GM12892 (cell line): ENCODE measurements at regions not wholly inside any gene's neighbourhood (a gene's known extent, or its start where the extent isn't known, plus 50 kb on each side); places are given as distances from the start of the nearest gene placed in this dataset.
"Not testable (repeated sequence)": the region's sequence is repeated elsewhere in the genome, so short reads cannot be mapped to it uniquely, and the experiment has no call there.

Experiments
- DNase-seq: peaks from one replicate; pipeline ENCODE4 v3.0.0; 2011; ENCODE audit not compliant: insufficient read length
- FAIRE-seq: peaks from 2 replicates; lab custom pipeline; 2011; peaks lifted over from hg19 to GRCh38; lab: Jason Lieb, UNC
- POLR2A ChIP-seq: IDR thresholded peaks from 2 replicates; pipeline ENCODE4 v1.6.1; 2011; ENCODE audit warnings: low read depth, low read length, control low read depth
- POLR2AphosphoS5 ChIP-seq: IDR thresholded peaks from 2 replicates; pipeline ENCODE4 v1.6.1; 2011; ENCODE audit warnings: low read depth, low read length, control low read depth
- TAF1 ChIP-seq: IDR thresholded peaks from 2 replicates; pipeline ENCODE4 v1.6.1; 2011; ENCODE audit warnings: low read depth, mild to moderate bottlenecking, control low read depth, low read length, borderline replicate concordance

- no peak for TF ChIP-seq TAF1
- TF ChIP-seq POLR2AphosphoS5 = no peak
- TF ChIP-seq POLR2A = no peak
- FAIRE-seq (no peak), DNase-seq (no peak)
Measured at GRCh38 chr4:103499094-103499493, 220.7 kb downstream of the TACR3 start.

GRCh38 chr4:103498161-103499070 is 221.4 kb downstream of the TACR3 start:
- peak; percentile 14 for DNase-seq
- peak; percentile 81 for FAIRE-seq
- TF ChIP-seq TAF1 (no peak), POLR2AphosphoS5 (peak; percentile 62; the same call in 1 of the 2 replicates)

GRCh38 chr4:103497692-103498091 is 222.1 kb downstream of the TACR3 start:
- TF ChIP-seq TAF1 (no peak), POLR2A (no peak), POLR2AphosphoS5 (no peak)
- DNase-seq (no peak), FAIRE-seq (peak; percentile 93)

GRCh38 chr4:103496800-103497199 is 223.0 kb downstream of the TACR3 start:
- TF ChIP-seq POLR2A (no peak), TAF1 (no peak), POLR2AphosphoS5 (no peak)
- peak; percentile 83 for FAIRE-seq

GRCh38 chr4:103493450-103494159 is 226.2 kb downstream of the TACR3 start:
- DNase-seq = no peak

More at GRCh38 chr4:103496800-103497199, 223.0 kb downstream of the TACR3 start:
- DNase-seq = no peak

GRCh38 chr4:103485296-103485695 is 234.5 kb downstream of the TACR3 start:
- FAIRE-seq, DNase-seq: not testable (repeated sequence)

More at GRCh38 chr4:103493450-103494159, 226.2 kb downstream of the TACR3 start:
- no peak for FAIRE-seq
- no peak for TF ChIP-seq TAF1
- no peak for TF ChIP-seq POLR2AphosphoS5
- TF ChIP-seq POLR2A = no peak

GRCh38 chr4:103484521-103484920 is 235.3 kb downstream of the TACR3 start:
- no peak for TF ChIP-seq POLR2A
- no peak for TF ChIP-seq TAF1
- no peak for TF ChIP-seq POLR2AphosphoS5
- DNase-seq (no peak), FAIRE-seq (no peak)

GRCh38 chr4:103482893-103483292 is 236.9 kb downstream of the TACR3 start:
- TF ChIP-seq POLR2A (no peak), POLR2AphosphoS5 (no peak), TAF1 (no peak)
- FAIRE-seq = no peak
- DNase-seq = no peak

- FAIRE-seq (no peak), DNase-seq (no peak)
- TF ChIP-seq POLR2A = no peak
- no peak for TF ChIP-seq POLR2AphosphoS5
- TF ChIP-seq TAF1 = no peak
Measured at GRCh38 chr4:103482471-103482870, 237.3 kb downstream of the TACR3 start.

- TF ChIP-seq POLR2A (no peak), TAF1 (no peak), POLR2AphosphoS5 (no peak)
Measured at GRCh38 chr4:103478734-103479133, 241.1 kb downstream of the TACR3 start.

GRCh38 chr4:103478210-103478609 is 241.6 kb downstream of the TACR3 start:
- FAIRE-seq (no peak), DNase-seq (no peak)
- TF ChIP-seq POLR2AphosphoS5 (no peak), TAF1 (no peak), POLR2A (no peak)

More at GRCh38 chr4:103478734-103479133, 241.1 kb downstream of the TACR3 start:
- DNase-seq (no peak), FAIRE-seq (no peak)

GRCh38 chr4:103457566-103457965 is 259.4 kb upstream of the CENPE start:
- FAIRE-seq (no peak), DNase-seq (no peak)
- TF ChIP-seq POLR2AphosphoS5 (no peak), POLR2A (no peak), TAF1 (no peak)
